T-helper 17 cell (primary cell): ENCODE measurements at regions not wholly inside any gene's neighbourhood (a gene's known extent, or its start where the extent isn't known, plus 50 kb on each side); places are given as distances from the start of the nearest gene placed in this dataset.
"Not testable (repeated sequence)": the region's sequence is repeated elsewhere in the genome, so short reads cannot be mapped to it uniquely, and the experiment has no call there.

Experiments
- ATAC-seq: fragments of 150-1000 bp; cut with Tn5 transposase; 2 replicates; pipeline ENCODE4 v1.10.0; 2021; ENCODE audit warnings: mild to moderate bottlenecking, moderate library complexity
- DNase-seq, 3 donors: peaks; one replicate each; pipeline versions ENCODE4 v3.0.0 to v3.0.0-alpha.2; 2020 to 2021
- H3K9me3 ChIP-seq: one replicate; pipeline ENCODE4 v1.7.0; 2013; ENCODE audit warnings: low read length, mild to moderate bottlenecking; ENCODE audit not compliant: control insufficient read depth, poor library complexity, severe bottlenecking
- H3K27ac Mint-ChIP-seq: one replicate; pipeline ENCODE4 v1.8.0; 2022; ENCODE audit warnings: mild to moderate bottlenecking, moderate library complexity, mixed read lengths
- H3K27me3 Mint-ChIP-seq: one replicate; pipeline ENCODE4 v1.8.0; 2022; ENCODE audit warnings: mixed read lengths
- H3K36me3 Mint-ChIP-seq: one replicate; pipeline ENCODE4 v1.8.0; 2022; ENCODE audit warnings: low read depth, mixed read lengths
- H3K4me1 Mint-ChIP-seq: one replicate; pipeline ENCODE4 v1.8.0; 2022; ENCODE audit warnings: mild to moderate bottlenecking, mixed read lengths
- H3K4me3 Mint-ChIP-seq: one replicate; pipeline ENCODE4 v1.8.0; 2022; ENCODE audit warnings: mild to moderate bottlenecking, moderate library complexity, mixed read lengths

- no peak for ATAC-seq
- DNase-seq = no peak
- H3K27ac Mint-ChIP-seq = no peak overlapping the region
- peaks cover 24% of the 10 kb centered on the region for H3K4me1 Mint-ChIP-seq
- no peaks in the 10 kb centered on the region for H3K27me3 Mint-ChIP-seq
- H3K9me3 ChIP-seq = no peaks in the 10 kb centered on the region
- no peak overlapping the region for H3K4me3 Mint-ChIP-seq
- no peaks in the 10 kb centered on the region for H3K36me3 Mint-ChIP-seq
Measured at GRCh38 chr2:8496079-8496478, 185.8 kb upstream of the ID2 start.

GRCh38 chr2:8496617-8497016, 185.2 kb upstream of the ID2 start:
- Mint-ChIP-seq H3K36me3 (no peaks in the 10 kb centered on the region), H3K27ac (no peak overlapping the region), H3K27me3 (no peaks in the 10 kb centered on the region), H3K4me3 (peak overlapping the region; percentile 49), H3K4me1 (peaks cover 22% of the 10 kb centered on the region)
- no peaks in the 10 kb centered on the region for H3K9me3 ChIP-seq
- no peak for ATAC-seq
- no peak for DNase-seq

- Mint-ChIP-seq H3K27ac (no peak overlapping the region), H3K4me3 (no peak overlapping the region), H3K36me3 (no peaks in the 10 kb centered on the region), H3K4me1 (peaks cover 22% of the 10 kb centered on the region), H3K27me3 (no peaks in the 10 kb centered on the region)
- no peak for ATAC-seq
- no peaks in the 10 kb centered on the region for H3K9me3 ChIP-seq
- no peak for DNase-seq
Measured at GRCh38 chr2:8498994-8499393, 182.9 kb upstream of the ID2 start.

- no peaks in the 10 kb centered on the region for H3K27me3 Mint-ChIP-seq
- H3K4me3 Mint-ChIP-seq = no peak overlapping the region
- no peak for ATAC-seq
- H3K4me1 Mint-ChIP-seq = peaks cover 15% of the 10 kb centered on the region
- H3K36me3 Mint-ChIP-seq = no peaks in the 10 kb centered on the region
- no peak for DNase-seq
- H3K9me3 ChIP-seq = no peaks in the 10 kb centered on the region
- no peak overlapping the region for H3K27ac Mint-ChIP-seq
Measured at GRCh38 chr2:8500124-8501054, 181.5 kb upstream of the ID2 start.

GRCh38 chr2:8501061-8501720, 180.7 kb upstream of the ID2 start:
- Mint-ChIP-seq H3K4me1 (peaks cover 13% of the 10 kb centered on the region), H3K36me3 (no peaks in the 10 kb centered on the region), H3K27ac (no peak overlapping the region), H3K27me3 (no peaks in the 10 kb centered on the region), H3K4me3 (no peak overlapping the region)
- ATAC-seq (no peak), DNase-seq (no peak)
- H3K9me3 ChIP-seq = no peaks in the 10 kb centered on the region

- no peaks in the 10 kb centered on the region for H3K9me3 ChIP-seq
- Mint-ChIP-seq H3K4me1 (peaks cover 8% of the 10 kb centered on the region), H3K27me3 (no peaks in the 10 kb centered on the region), H3K36me3 (no peaks in the 10 kb centered on the region), H3K27ac (no peak overlapping the region), H3K4me3 (no peak overlapping the region)
- ATAC-seq (no peak), DNase-seq (no peak)
Measured at GRCh38 chr2:8502316-8502715, 179.5 kb upstream of the ID2 start.

GRCh38 chr2:8505311-8505920, 176.4 kb upstream of the ID2 start:
- no peaks in the 10 kb centered on the region for H3K9me3 ChIP-seq
- Mint-ChIP-seq H3K4me1 (no peaks in the 10 kb centered on the region), H3K27me3 (no peaks in the 10 kb centered on the region), H3K27ac (peak overlapping the region; percentile 54), H3K36me3 (no peaks in the 10 kb centered on the region), H3K4me3 (no peak overlapping the region)
- DNase-seq (no peak), ATAC-seq (no peak)

- no peak overlapping the region for H3K4me3 Mint-ChIP-seq
- ATAC-seq = no peak
- H3K27me3 Mint-ChIP-seq = no peaks in the 10 kb centered on the region
- no peaks in the 10 kb centered on the region for H3K36me3 Mint-ChIP-seq
- no peak for DNase-seq
- no peaks in the 10 kb centered on the region for H3K9me3 ChIP-seq
- H3K27ac Mint-ChIP-seq = peak overlapping the region; percentile 54
- H3K4me1 Mint-ChIP-seq = no peaks in the 10 kb centered on the region
Measured at GRCh38 chr2:8506746-8507145, 175.1 kb upstream of the ID2 start.

- no peak overlapping the region for H3K4me3 Mint-ChIP-seq
- no peaks in the 10 kb centered on the region for H3K9me3 ChIP-seq
- no peaks in the 10 kb centered on the region for H3K27me3 Mint-ChIP-seq
- ATAC-seq (no peak), DNase-seq (no peak)
- no peaks in the 10 kb centered on the region for H3K4me1 Mint-ChIP-seq
- no peak overlapping the region for H3K27ac Mint-ChIP-seq
- peaks cover 5% of the 10 kb centered on the region for H3K36me3 Mint-ChIP-seq
Measured at GRCh38 chr2:8508766-8509165, 173.1 kb upstream of the ID2 start.

GRCh38 chr2:8509621-8510020, 172.2 kb upstream of the ID2 start:
- ATAC-seq = no peak
- no peaks in the 10 kb centered on the region for H3K9me3 ChIP-seq
- Mint-ChIP-seq H3K27ac (no peak overlapping the region), H3K27me3 (no peaks in the 10 kb centered on the region), H3K4me3 (no peak overlapping the region), H3K36me3 (peaks cover 5% of the 10 kb centered on the region), H3K4me1 (peaks cover 1% of the 10 kb centered on the region)
- no peak for DNase-seq

- not testable (repeated sequence) for H3K4me1 Mint-ChIP-seq, H3K27me3 Mint-ChIP-seq, H3K9me3 ChIP-seq, H3K36me3 Mint-ChIP-seq, H3K4me3 Mint-ChIP-seq, DNase-seq, H3K27ac Mint-ChIP-seq, ATAC-seq
Measured at GRCh38 chr2:8510055-8510454, 171.8 kb upstream of the ID2 start.

GRCh38 chr2:8510519-8510918, 171.3 kb upstream of the ID2 start:
- Mint-ChIP-seq H3K4me3 (no peak overlapping the region), H3K27ac (peak overlapping the region; percentile 32), H3K4me1 (peaks cover 10% of the 10 kb centered on the region), H3K27me3 (no peaks in the 10 kb centered on the region), H3K36me3 (peaks cover 5% of the 10 kb centered on the region)
- no peak for ATAC-seq
- H3K9me3 ChIP-seq = no peaks in the 10 kb centered on the region
- no peak for DNase-seq

- DNase-seq = no peak
- Mint-ChIP-seq H3K27ac (peak overlapping the region; percentile 32), H3K27me3 (no peaks in the 10 kb centered on the region), H3K4me3 (no peak overlapping the region), H3K4me1 (peaks cover 22% of the 10 kb centered on the region), H3K36me3 (peaks cover 5% of the 10 kb centered on the region)
- no peaks in the 10 kb centered on the region for H3K9me3 ChIP-seq
- no peak for ATAC-seq
Measured at GRCh38 chr2:8511868-8512612, 169.8 kb upstream of the ID2 start.
